ENCODE measurements at regions not wholly inside any gene's neighbourhood (a gene's known extent, or its start where the extent isn't known, plus 50 kb on each side); places are given as distances from the start of the nearest gene placed in this dataset.
"Not testable (repeated sequence)": the region's sequence is repeated elsewhere in the genome, so short reads cannot be mapped to it uniquely, and the experiment has no call there.

- TF ChIP-seq CTCF, POLR2A (IDR thresholded peaks at IDR 0.05): not testable (repeated sequence)
These were observed 109.8 kb downstream of the SEPTIN7 start for GRCh38 chr7:35910621-35911020.

Data from adrenal gland (tissue), 5 donors.